Activated naive CD8-positive, alpha-beta T cell treated with anti-CD3 and anti-CD28 coated beads, Interleukin-2, amount 50 U/mL, for 24 hours (primary cell): ENCODE measurements at regions not wholly inside any gene's neighbourhood (a gene's known extent, or its start where the extent isn't known, plus 50 kb on each side); places are given as distances from the start of the nearest gene placed in this dataset.

Experiments
- ATAC-seq: fragments of 150-1000 bp; cut with Tn5 transposase; one replicate; pipeline ENCODE4 v1.10.0; 2021
- DNase-seq: peaks from one replicate; pipeline ENCODE4 v3.0.0; 2021
- H3K27ac Mint-ChIP-seq: one replicate; pipeline ENCODE4 v1.8.0; 2021; ENCODE audit warnings: mild to moderate bottlenecking, mixed read lengths
- H3K27me3 Mint-ChIP-seq: one replicate; pipeline ENCODE4 v1.8.0; 2021; ENCODE audit warnings: mixed read lengths
- H3K36me3 Mint-ChIP-seq: one replicate; pipeline ENCODE4 v1.8.0; 2021; ENCODE audit warnings: low read depth, mixed read lengths
- H3K4me1 Mint-ChIP-seq: one replicate; pipeline ENCODE4 v1.8.0; 2021; ENCODE audit warnings: mixed read lengths
- H3K4me3 Mint-ChIP-seq: one replicate; pipeline ENCODE4 v1.8.0; 2021; ENCODE audit warnings: mild to moderate bottlenecking, moderate library complexity, mixed read lengths
- H3K9me3 Mint-ChIP-seq: one replicate; pipeline ENCODE4 v1.8.0; 2021; ENCODE audit warnings: mixed read lengths

GRCh38 chr16:86377251-86378022 is 132.9 kb upstream of the FOXF1 start:
- H3K27ac Mint-ChIP-seq: no peak overlapping the region
- no peaks in the 10 kb centered on the region for H3K36me3 Mint-ChIP-seq
- H3K4me3 Mint-ChIP-seq: no peak overlapping the region
- H3K9me3 Mint-ChIP-seq: no peaks in the 10 kb centered on the region
- peaks cover 2% of the 10 kb centered on the region for H3K27me3 Mint-ChIP-seq
- peaks cover 2% of the 10 kb centered on the region for H3K4me1 Mint-ChIP-seq
- no peak for ATAC-seq
- no peak for DNase-seq

GRCh38 chr16:86378128-86378527 is 132.2 kb upstream of the FOXF1 start:
- H3K36me3 Mint-ChIP-seq: no peaks in the 10 kb centered on the region
- H3K27me3 Mint-ChIP-seq: peaks cover 6% of the 10 kb centered on the region
- H3K9me3 Mint-ChIP-seq: no peaks in the 10 kb centered on the region
- H3K27ac Mint-ChIP-seq: no peak overlapping the region
- peaks cover 2% of the 10 kb centered on the region for H3K4me1 Mint-ChIP-seq
- ATAC-seq (no peak), DNase-seq (no peak)
- no peak overlapping the region for H3K4me3 Mint-ChIP-seq

- no peaks in the 10 kb centered on the region for H3K36me3 Mint-ChIP-seq
- DNase-seq (no peak), ATAC-seq (no peak)
- peaks cover 2% of the 10 kb centered on the region for H3K4me1 Mint-ChIP-seq
- H3K4me3 Mint-ChIP-seq: no peak overlapping the region
- no peak overlapping the region for H3K27ac Mint-ChIP-seq
- H3K27me3 Mint-ChIP-seq: peaks cover 12% of the 10 kb centered on the region
- no peaks in the 10 kb centered on the region for H3K9me3 Mint-ChIP-seq
Measured at GRCh38 chr16:86378831-86379504, 131.4 kb upstream of the FOXF1 start.

GRCh38 chr16:86379505-86379846 is 130.9 kb upstream of the FOXF1 start:
- ATAC-seq: no peak
- Mint-ChIP-seq H3K27me3 (peaks cover 13% of the 10 kb centered on the region), H3K4me3 (no peak overlapping the region), H3K9me3 (no peaks in the 10 kb centered on the region), H3K4me1 (peaks cover 2% of the 10 kb centered on the region), H3K27ac (no peak overlapping the region), H3K36me3 (no peaks in the 10 kb centered on the region)
- no peak for DNase-seq

GRCh38 chr16:86380030-86380429 is 130.3 kb upstream of the FOXF1 start:
- DNase-seq: no peak
- H3K4me1 Mint-ChIP-seq: peaks cover 2% of the 10 kb centered on the region
- H3K36me3 Mint-ChIP-seq: no peaks in the 10 kb centered on the region
- H3K27ac Mint-ChIP-seq: no peak overlapping the region
- H3K4me3 Mint-ChIP-seq: no peak overlapping the region
- no peaks in the 10 kb centered on the region for H3K9me3 Mint-ChIP-seq
- peaks cover 13% of the 10 kb centered on the region for H3K27me3 Mint-ChIP-seq
- ATAC-seq: no peak

- Mint-ChIP-seq H3K9me3 (no peaks in the 10 kb centered on the region), H3K4me1 (no peaks in the 10 kb centered on the region), H3K27me3 (peaks cover 16% of the 10 kb centered on the region), H3K36me3 (no peaks in the 10 kb centered on the region), H3K4me3 (no peak overlapping the region), H3K27ac (no peak overlapping the region)
- no peak for ATAC-seq
- DNase-seq: no peak
Measured at GRCh38 chr16:86381491-86381890, 128.8 kb upstream of the FOXF1 start.

- H3K4me3 Mint-ChIP-seq: no peak overlapping the region
- ATAC-seq: no peak
- no peak for DNase-seq
Measured at GRCh38 chr16:86382067-86382773, 128.1 kb upstream of the FOXF1 start.

GRCh38 chr16:86382774-86383407 is 127.4 kb upstream of the FOXF1 start:
- ATAC-seq (no peak), DNase-seq (no peak)
- Mint-ChIP-seq H3K9me3 (no peaks in the 10 kb centered on the region), H3K4me1 (peaks cover 2% of the 10 kb centered on the region), H3K27me3 (peaks cover 17% of the 10 kb centered on the region), H3K36me3 (no peaks in the 10 kb centered on the region), H3K27ac (no peak overlapping the region), H3K4me3 (no peak overlapping the region)

More at GRCh38 chr16:86382067-86382773, 128.1 kb upstream of the FOXF1 start:
- Mint-ChIP-seq H3K9me3 (no peaks in the 10 kb centered on the region), H3K27me3 (peaks cover 16% of the 10 kb centered on the region), H3K36me3 (no peaks in the 10 kb centered on the region), H3K4me1 (no peaks in the 10 kb centered on the region), H3K27ac (no peak overlapping the region)

- no peak overlapping the region for H3K27ac Mint-ChIP-seq
- DNase-seq (no peak), ATAC-seq (no peak)
- H3K4me1 Mint-ChIP-seq: peaks cover 2% of the 10 kb centered on the region
- H3K27me3 Mint-ChIP-seq: peaks cover 18% of the 10 kb centered on the region
- no peaks in the 10 kb centered on the region for H3K9me3 Mint-ChIP-seq
- no peaks in the 10 kb centered on the region for H3K36me3 Mint-ChIP-seq
- no peak overlapping the region for H3K4me3 Mint-ChIP-seq
Measured at GRCh38 chr16:86383488-86384262, 126.7 kb upstream of the FOXF1 start.

- H3K4me1 Mint-ChIP-seq: peaks cover 2% of the 10 kb centered on the region
- H3K27ac Mint-ChIP-seq: no peak overlapping the region
- H3K4me3 Mint-ChIP-seq: no peak overlapping the region
- no peak for ATAC-seq
- peaks cover 18% of the 10 kb centered on the region for H3K27me3 Mint-ChIP-seq
- H3K36me3 Mint-ChIP-seq: no peaks in the 10 kb centered on the region
- DNase-seq: no peak
- H3K9me3 Mint-ChIP-seq: no peaks in the 10 kb centered on the region
Measured at GRCh38 chr16:86384263-86384649, 126.1 kb upstream of the FOXF1 start.

- no peaks in the 10 kb centered on the region for H3K9me3 Mint-ChIP-seq
- no peak overlapping the region for H3K4me3 Mint-ChIP-seq
- no peak for ATAC-seq
- peaks cover 2% of the 10 kb centered on the region for H3K4me1 Mint-ChIP-seq
- no peaks in the 10 kb centered on the region for H3K36me3 Mint-ChIP-seq
- no peak overlapping the region for H3K27ac Mint-ChIP-seq
- no peak for DNase-seq
- H3K27me3 Mint-ChIP-seq: peaks cover 22% of the 10 kb centered on the region
Measured at GRCh38 chr16:86384980-86385379, 125.3 kb upstream of the FOXF1 start.

- DNase-seq: peak; percentile 5
- Mint-ChIP-seq H3K27me3 (peaks cover 18% of the 10 kb centered on the region), H3K27ac (no peak overlapping the region), H3K36me3 (no peaks in the 10 kb centered on the region), H3K4me1 (peaks cover 2% of the 10 kb centered on the region), H3K4me3 (no peak overlapping the region), H3K9me3 (no peaks in the 10 kb centered on the region)
- peak; percentile 66 for ATAC-seq
Measured at GRCh38 chr16:86387468-86388440, 122.6 kb upstream of the FOXF1 start.

- peaks cover 9% of the 10 kb centered on the region for H3K27me3 Mint-ChIP-seq
- no peak overlapping the region for H3K4me3 Mint-ChIP-seq
- H3K4me1 Mint-ChIP-seq: peaks cover 2% of the 10 kb centered on the region
- no peak for DNase-seq
- H3K9me3 Mint-ChIP-seq: no peaks in the 10 kb centered on the region
- no peak overlapping the region for H3K27ac Mint-ChIP-seq
- ATAC-seq: no peak
- H3K36me3 Mint-ChIP-seq: no peaks in the 10 kb centered on the region
Measured at GRCh38 chr16:86388976-86389375, 121.4 kb upstream of the FOXF1 start.
